ENCODE measurements at regions not wholly inside any gene's neighbourhood (a gene's known extent, or its start where the extent isn't known, plus 50 kb on each side); places are given as distances from the start of the nearest gene placed in this dataset.

DNA sequence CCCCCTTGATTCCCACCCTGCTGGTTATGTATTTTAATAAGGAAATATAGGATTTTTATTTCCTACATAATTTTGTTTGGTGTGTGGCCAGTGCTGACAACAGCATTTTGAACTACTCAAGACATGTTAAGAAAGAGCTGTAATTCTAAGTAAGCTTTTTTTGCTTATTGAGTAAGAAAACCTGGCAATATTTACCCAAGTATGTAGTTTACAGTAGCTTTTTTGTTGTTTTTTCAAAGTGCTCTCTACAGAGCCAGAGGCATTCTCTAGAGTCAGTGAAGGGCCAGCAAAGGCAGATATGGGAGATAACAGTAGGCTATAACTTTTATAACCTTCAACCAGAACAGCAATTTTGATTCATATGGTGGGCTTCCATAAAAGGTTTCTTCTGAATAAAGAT, 63.2 kb upstream of the TMEM168 start:
- TF ChIP-seq POLR2AphosphoS5 (IDR thresholded peaks at IDR 0.05; ENCODE audit: low read depth, low read length) (no peak), TAF1 (IDR thresholded peaks at IDR 0.05; ENCODE audit: borderline replicate concordance, insufficient read depth, low read length) (no peak)
